22Rv1 (cell line): ENCODE measurements at regions not wholly inside any gene's neighbourhood (a gene's known extent, or its start where the extent isn't known, plus 50 kb on each side); places are given as distances from the start of the nearest gene placed in this dataset.
"Not testable (repeated sequence)": the region's sequence is repeated elsewhere in the genome, so short reads cannot be mapped to it uniquely, and the experiment has no call there.

Experiments
- H3K27ac ChIP-seq: fragments of 450-650 bp; 2 replicates; pipeline ENCODE4 v1.5.1; 2017
- ZFX ChIP-seq: fragments of 450-650 bp; IDR thresholded peaks from 2 replicates; pipeline ENCODE4 v1.6.1; 2017; ENCODE audit warnings: antibody characterized with exemption, borderline replicate concordance
- TF ChIP-seq, protein P1 (sequence below): fragments of 450-650 bp; IDR thresholded peaks from 2 replicates; pipeline ENCODE4 v1.5.1; 2017; ENCODE audit warnings: mild to moderate bottlenecking

- H3K27ac ChIP-seq: no peak overlapping the region
- no peak for TF ChIP-seq ZFX
- TF ChIP-seq, protein P1, sequence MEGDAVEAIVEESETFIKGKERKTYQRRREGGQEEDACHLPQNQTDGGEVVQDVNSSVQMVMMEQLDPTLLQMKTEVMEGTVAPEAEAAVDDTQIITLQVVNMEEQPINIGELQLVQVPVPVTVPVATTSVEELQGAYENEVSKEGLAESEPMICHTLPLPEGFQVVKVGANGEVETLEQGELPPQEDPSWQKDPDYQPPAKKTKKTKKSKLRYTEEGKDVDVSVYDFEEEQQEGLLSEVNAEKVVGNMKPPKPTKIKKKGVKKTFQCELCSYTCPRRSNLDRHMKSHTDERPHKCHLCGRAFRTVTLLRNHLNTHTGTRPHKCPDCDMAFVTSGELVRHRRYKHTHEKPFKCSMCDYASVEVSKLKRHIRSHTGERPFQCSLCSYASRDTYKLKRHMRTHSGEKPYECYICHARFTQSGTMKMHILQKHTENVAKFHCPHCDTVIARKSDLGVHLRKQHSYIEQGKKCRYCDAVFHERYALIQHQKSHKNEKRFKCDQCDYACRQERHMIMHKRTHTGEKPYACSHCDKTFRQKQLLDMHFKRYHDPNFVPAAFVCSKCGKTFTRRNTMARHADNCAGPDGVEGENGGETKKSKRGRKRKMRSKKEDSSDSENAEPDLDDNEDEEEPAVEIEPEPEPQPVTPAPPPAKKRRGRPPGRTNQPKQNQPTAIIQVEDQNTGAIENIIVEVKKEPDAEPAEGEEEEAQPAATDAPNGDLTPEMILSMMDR: no peak
Observed at GRCh38 chr2:87401726-87402345, 346.1 kb upstream of the PLGLB2 start.

DNA sequence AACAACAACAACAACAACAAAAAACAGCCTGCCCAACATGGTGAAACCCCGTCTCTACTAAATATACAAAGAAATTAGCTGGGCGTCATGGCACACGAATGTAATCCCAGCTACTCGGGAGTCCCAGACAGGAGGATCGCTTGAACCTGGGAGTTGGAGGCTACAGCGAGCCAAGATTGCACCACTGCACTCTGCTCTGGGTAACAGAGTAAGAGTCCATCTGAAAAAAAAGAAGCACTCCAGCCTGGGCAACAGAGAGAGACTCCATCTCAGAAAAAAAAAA is 344.1 kb upstream of the PLGLB2 start:
- TF ChIP-seq, protein P1: no peak
- TF ChIP-seq ZFX: no peak
- H3K27ac ChIP-seq: no peak overlapping the region

DNA sequence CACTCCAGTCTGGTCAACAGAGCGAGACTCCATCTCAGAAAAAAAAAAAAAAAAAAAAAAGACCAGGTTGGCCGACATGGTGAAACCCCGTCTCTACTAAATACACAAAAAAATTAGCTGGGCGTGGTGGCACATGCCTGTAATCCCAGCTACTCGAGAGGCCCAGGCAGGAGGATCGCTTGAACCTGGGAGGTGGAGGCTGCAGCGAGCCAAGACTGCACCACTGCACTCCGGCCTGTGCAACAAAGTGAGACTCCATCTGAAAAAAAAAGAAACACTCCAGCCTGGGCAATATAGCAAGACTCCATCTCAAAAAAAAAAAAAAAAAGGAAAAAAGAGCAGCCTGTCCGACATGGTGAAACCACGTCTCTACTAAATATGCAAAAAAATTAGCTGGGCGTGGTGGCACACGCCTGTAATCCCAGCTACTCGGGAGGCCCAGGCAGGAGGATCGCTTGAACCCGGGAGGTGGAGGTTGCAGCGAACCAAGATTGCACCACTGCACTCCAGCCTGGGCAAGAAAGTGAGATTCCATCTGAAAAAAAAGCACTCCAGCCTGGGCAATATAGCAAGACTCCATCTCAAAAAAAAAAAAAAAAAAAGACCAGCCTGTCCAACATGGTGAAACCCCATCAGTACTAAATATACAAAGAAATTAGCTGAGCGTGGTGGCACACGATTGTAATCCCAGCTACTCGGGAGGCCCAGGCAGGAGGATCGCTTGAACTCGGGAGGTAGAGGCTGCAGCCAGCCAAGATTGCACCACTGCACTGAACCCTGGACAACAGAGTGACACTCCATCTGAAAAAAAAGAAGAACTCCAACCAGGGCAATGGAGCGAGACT is 343.3 kb upstream of the PLGLB2 start:
- not testable (repeated sequence) for H3K27ac ChIP-seq

- not testable (repeated sequence) for H3K27ac ChIP-seq
Observed at GRCh38 chr2:87405531-87406216, 342.2 kb upstream of the PLGLB2 start.

- not testable (repeated sequence) for H3K27ac ChIP-seq
Observed at GRCh38 chr2:87406406-87407175, 341.3 kb upstream of the PLGLB2 start.

- not testable (repeated sequence) for H3K27ac ChIP-seq
Observed at GRCh38 chr2:87409601-87410000, 338.3 kb upstream of the PLGLB2 start.

GRCh38 chr2:87410371-87410770 is 337.5 kb upstream of the PLGLB2 start:
- H3K27ac ChIP-seq: not testable (repeated sequence)

- H3K27ac ChIP-seq: not testable (repeated sequence)
Observed at GRCh38 chr2:87412036-87412820, 335.7 kb upstream of the PLGLB2 start.

GRCh38 chr2:87414331-87414730 is 333.6 kb upstream of the PLGLB2 start:
- not testable (repeated sequence) for H3K27ac ChIP-seq

GRCh38 chr2:87414795-87415570 is 332.9 kb upstream of the PLGLB2 start:
- H3K27ac ChIP-seq: not testable (repeated sequence)

GRCh38 chr2:87415586-87416265 is 332.2 kb upstream of the PLGLB2 start:
- not testable (repeated sequence) for H3K27ac ChIP-seq

GRCh38 chr2:87416266-87416592 is 331.7 kb upstream of the PLGLB2 start:
- not testable (repeated sequence) for H3K27ac ChIP-seq

- H3K27ac ChIP-seq: not testable (repeated sequence)
Observed at GRCh38 chr2:87417147-87417546, 330.7 kb upstream of the PLGLB2 start.

DNA sequence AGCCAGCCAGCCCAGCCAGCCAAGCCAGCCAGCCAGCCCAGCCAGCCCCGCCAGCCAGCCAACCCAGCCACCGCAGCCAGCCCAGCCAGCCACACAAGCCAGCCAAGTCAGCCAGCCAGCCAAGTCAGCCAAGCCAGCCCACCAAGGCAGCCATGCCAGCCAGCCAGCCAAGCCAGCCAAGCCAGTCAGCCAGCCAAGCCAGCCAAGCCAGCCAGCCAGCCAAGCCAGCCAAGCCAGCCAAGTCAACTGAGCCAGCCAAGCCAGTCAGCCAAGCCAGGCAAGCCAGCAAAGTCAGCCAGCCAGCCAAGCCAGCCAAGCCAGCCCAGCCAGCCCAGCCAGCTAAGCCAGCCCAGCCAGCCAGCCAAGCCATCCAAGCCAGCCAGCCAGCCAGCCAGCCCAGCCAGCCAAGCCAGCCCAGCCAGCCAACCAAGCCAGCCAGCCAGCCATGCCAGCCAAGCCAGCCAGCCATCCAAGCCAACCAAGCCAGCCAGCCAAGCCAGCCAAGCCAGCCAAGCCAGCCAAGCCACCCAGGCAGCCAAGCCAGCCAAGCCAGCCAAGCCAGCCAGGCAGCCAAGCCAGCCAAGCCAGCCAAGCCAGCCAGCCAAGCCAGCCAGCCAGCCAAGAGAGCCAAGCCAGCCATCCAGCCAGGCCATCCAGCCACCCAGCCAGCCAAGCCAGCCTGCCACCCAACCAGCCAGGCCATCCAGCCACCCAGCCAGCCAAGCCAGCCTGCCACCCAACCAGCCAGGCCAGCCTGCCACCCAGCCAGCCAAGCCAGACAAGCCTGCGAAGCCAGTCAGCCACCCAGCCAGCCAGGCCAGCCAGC is 329.9 kb upstream of the PLGLB2 start:
- H3K27ac ChIP-seq: not testable (repeated sequence)
